H1 (cell line): ENCODE measurements at regions not wholly inside any gene's neighbourhood (a gene's known extent, or its start where the extent isn't known, plus 50 kb on each side); places are given as distances from the start of the nearest gene placed in this dataset.

Experiments used
- POLR2A ChIP-seq, 2 experiments: IDR thresholded peaks; 1 replicate in 1 of 2; 2 replicates in 1 of 2; pipeline ENCODE4 v1.6.1; 2011; ENCODE audit warnings: low read depth in 2 of 2, low read length in 2 of 2, mild to moderate bottlenecking in 2 of 2; ENCODE audit errors: control extremely low read depth in 1 of 2
- POLR2AphosphoS5 ChIP-seq: IDR thresholded peaks from 2 replicates; pipeline ENCODE4 v1.6.1; 2011; ENCODE audit warnings: low read depth, low read length
- TF ChIP-seq, protein P1 (sequence below), 3 experiments: IDR thresholded peaks; 1 replicate in 2 of 3; 2 replicates in 1 of 3; pipeline versions ENCODE4 v1.5.1 to v1.6.1; 2011; ENCODE audit warnings: low read length in 3 of 3, mild to moderate bottlenecking in 3 of 3, inconsistent platforms in 2 of 3, low read depth in 1 of 3, moderate library complexity in 1 of 3; ENCODE audit not compliant: insufficient read depth in 1 of 3; ENCODE audit errors: control extremely low read depth in 1 of 3
- TF ChIP-seq, protein P2 (sequence below): IDR thresholded peaks from 2 replicates; pipeline ENCODE4 v1.6.1; 2012; ENCODE audit warnings: inconsistent platforms

- TF ChIP-seq, protein P1, sequence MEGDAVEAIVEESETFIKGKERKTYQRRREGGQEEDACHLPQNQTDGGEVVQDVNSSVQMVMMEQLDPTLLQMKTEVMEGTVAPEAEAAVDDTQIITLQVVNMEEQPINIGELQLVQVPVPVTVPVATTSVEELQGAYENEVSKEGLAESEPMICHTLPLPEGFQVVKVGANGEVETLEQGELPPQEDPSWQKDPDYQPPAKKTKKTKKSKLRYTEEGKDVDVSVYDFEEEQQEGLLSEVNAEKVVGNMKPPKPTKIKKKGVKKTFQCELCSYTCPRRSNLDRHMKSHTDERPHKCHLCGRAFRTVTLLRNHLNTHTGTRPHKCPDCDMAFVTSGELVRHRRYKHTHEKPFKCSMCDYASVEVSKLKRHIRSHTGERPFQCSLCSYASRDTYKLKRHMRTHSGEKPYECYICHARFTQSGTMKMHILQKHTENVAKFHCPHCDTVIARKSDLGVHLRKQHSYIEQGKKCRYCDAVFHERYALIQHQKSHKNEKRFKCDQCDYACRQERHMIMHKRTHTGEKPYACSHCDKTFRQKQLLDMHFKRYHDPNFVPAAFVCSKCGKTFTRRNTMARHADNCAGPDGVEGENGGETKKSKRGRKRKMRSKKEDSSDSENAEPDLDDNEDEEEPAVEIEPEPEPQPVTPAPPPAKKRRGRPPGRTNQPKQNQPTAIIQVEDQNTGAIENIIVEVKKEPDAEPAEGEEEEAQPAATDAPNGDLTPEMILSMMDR (IDR thresholded peaks at IDR 0.05; ENCODE audit: control extremely low read depth in 1 of 3, insufficient read depth in 1 of 3, low read depth in 1 of 3, low read length in 3 of 3): no peak
- TF ChIP-seq POLR2A (IDR thresholded peaks at IDR 0.05; ENCODE audit: control extremely low read depth in 1 of 2, low read depth in 2 of 2, low read length in 2 of 2) (no peak), POLR2AphosphoS5 (no peak)
- TF ChIP-seq, protein P2, sequence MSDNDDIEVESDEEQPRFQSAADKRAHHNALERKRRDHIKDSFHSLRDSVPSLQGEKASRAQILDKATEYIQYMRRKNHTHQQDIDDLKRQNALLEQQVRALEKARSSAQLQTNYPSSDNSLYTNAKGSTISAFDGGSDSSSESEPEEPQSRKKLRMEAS: no peak
Observed at GRCh38 chr2:187002242-187002641, 153.3 kb upstream of the ZSWIM2 start.
